Ishikawa (cell line): ENCODE measurements at regions not wholly inside any gene's neighbourhood (a gene's known extent, or its start where the extent isn't known, plus 50 kb on each side); places are given as distances from the start of the nearest gene placed in this dataset.

Source experiments
- EGR1 ChIP-seq: IDR thresholded peaks from 2 replicates; pipeline ENCODE4 v1.6.1; 2012
- EP300 ChIP-seq: IDR thresholded peaks from 2 replicates; pipeline ENCODE4 v1.6.1; 2012; ENCODE audit warnings: borderline replicate concordance
- FOXM1 ChIP-seq: IDR thresholded peaks from 2 replicates; pipeline ENCODE4 v1.6.1; 2012; ENCODE audit warnings: low read depth, borderline replicate concordance
- NFIC ChIP-seq: IDR thresholded peaks from 2 replicates; pipeline ENCODE4 v1.6.1; 2012
- RAD21 ChIP-seq: IDR thresholded peaks from 2 replicates; pipeline ENCODE4 v1.6.1; 2012; ENCODE audit warnings: low read depth
- TAF1 ChIP-seq: IDR thresholded peaks from 2 replicates; pipeline ENCODE4 v1.6.1; 2012; ENCODE audit warnings: low read depth, mild to moderate bottlenecking
- TCF12 ChIP-seq: IDR thresholded peaks from 2 replicates; pipeline ENCODE4 v1.6.1; 2012; ENCODE audit warnings: low read depth
- TF ChIP-seq, protein P1 (sequence below): IDR thresholded peaks from 2 replicates; pipeline ENCODE4 v1.6.1; 2012
- TF ChIP-seq, protein P2 (sequence below): IDR thresholded peaks from 2 replicates; pipeline ENCODE4 v1.6.1; 2012

- TF ChIP-seq TAF1 (no peak), FOXM1 (no peak), NFIC (no peak), EP300 (no peak), RAD21 (no peak), TCF12 (no peak), EGR1 (no peak)
- TF ChIP-seq, protein P1, sequence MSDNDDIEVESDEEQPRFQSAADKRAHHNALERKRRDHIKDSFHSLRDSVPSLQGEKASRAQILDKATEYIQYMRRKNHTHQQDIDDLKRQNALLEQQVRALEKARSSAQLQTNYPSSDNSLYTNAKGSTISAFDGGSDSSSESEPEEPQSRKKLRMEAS = no peak
- TF ChIP-seq, protein P2, sequence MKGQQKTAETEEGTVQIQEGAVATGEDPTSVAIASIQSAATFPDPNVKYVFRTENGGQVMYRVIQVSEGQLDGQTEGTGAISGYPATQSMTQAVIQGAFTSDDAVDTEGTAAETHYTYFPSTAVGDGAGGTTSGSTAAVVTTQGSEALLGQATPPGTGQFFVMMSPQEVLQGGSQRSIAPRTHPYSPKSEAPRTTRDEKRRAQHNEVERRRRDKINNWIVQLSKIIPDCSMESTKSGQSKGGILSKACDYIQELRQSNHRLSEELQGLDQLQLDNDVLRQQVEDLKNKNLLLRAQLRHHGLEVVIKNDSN = no peak
These were observed 91.2 kb upstream of the BACH2 start for GRCh38 chr6:90387826-90388225.
